ENCODE measurements at regions not wholly inside any gene's neighbourhood (a gene's known extent, or its start where the extent isn't known, plus 50 kb on each side); places are given as distances from the start of the nearest gene placed in this dataset.

GRCh38 chr1:229012823-229013222 is 258.1 kb upstream of the RAB4A start:
- in situ Hi-C loops (cut with HindIII; ENCODE audit: low pct_unique_long_range_greater_than_20kb, low sequenced_read_pairs) (no loop called here), intact Hi-C loops (cut with micrococcal nuclease; ENCODE audit: unreplicated experiment) (no loop called here)
- Histone ChIP-seq H3K9me3 (ENCODE audit: control insufficient read depth, insufficient read depth, low read depth, low read length) (no peaks in the 10 kb centered on the region), H3K27me3 (ENCODE audit: control insufficient read depth, insufficient read depth, low read length) (no peaks in the 10 kb centered on the region), H3K36me3 (ENCODE audit: control insufficient read depth, insufficient read depth, low read length) (no peaks in the 10 kb centered on the region), H3K27ac (ENCODE audit: low read length) (no peak overlapping the region), H3K4me1 (ENCODE audit: control insufficient read depth, insufficient read depth, low read length) (no peaks in the 10 kb centered on the region), H3K4me3 (ENCODE audit: low read depth in 2 of 2, low read length in 2 of 2) (no peak overlapping the region)
- no peak for DNase-seq (ENCODE audit: low read depth, low spot score)
- POLR2A ChIA-PET = no interaction called here
- no peak for ATAC-seq
- no TSS peak for BruUV-seq (replicated peaks)
- TF ChIP-seq POLR2AphosphoS5 (IDR thresholded peaks at IDR 0.05; ENCODE audit: low read depth, low read length) = no peak
- no peak for TF ChIP-seq CTCF (IDR thresholded peaks at IDR 0.05)
- TF ChIP-seq TCF7L2 (IDR thresholded peaks at IDR 0.05; ENCODE audit: low read depth, low read length) = no peak
- no peak for TF ChIP-seq SIN3A (IDR thresholded peaks at IDR 0.05; ENCODE audit: borderline replicate concordance, insufficient read depth, low read depth, low read length)
- TF ChIP-seq, protein P1, sequence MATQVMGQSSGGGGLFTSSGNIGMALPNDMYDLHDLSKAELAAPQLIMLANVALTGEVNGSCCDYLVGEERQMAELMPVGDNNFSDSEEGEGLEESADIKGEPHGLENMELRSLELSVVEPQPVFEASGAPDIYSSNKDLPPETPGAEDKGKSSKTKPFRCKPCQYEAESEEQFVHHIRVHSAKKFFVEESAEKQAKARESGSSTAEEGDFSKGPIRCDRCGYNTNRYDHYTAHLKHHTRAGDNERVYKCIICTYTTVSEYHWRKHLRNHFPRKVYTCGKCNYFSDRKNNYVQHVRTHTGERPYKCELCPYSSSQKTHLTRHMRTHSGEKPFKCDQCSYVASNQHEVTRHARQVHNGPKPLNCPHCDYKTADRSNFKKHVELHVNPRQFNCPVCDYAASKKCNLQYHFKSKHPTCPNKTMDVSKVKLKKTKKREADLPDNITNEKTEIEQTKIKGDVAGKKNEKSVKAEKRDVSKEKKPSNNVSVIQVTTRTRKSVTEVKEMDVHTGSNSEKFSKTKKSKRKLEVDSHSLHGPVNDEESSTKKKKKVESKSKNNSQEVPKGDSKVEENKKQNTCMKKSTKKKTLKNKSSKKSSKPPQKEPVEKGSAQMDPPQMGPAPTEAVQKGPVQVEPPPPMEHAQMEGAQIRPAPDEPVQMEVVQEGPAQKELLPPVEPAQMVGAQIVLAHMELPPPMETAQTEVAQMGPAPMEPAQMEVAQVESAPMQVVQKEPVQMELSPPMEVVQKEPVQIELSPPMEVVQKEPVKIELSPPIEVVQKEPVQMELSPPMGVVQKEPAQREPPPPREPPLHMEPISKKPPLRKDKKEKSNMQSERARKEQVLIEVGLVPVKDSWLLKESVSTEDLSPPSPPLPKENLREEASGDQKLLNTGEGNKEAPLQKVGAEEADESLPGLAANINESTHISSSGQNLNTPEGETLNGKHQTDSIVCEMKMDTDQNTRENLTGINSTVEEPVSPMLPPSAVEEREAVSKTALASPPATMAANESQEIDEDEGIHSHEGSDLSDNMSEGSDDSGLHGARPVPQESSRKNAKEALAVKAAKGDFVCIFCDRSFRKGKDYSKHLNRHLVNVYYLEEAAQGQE (IDR thresholded peaks at IDR 0.05; ENCODE audit: insufficient read depth in 1 of 2, low read depth in 2 of 2, low read length in 1 of 2) = no peak
- CTCF ChIA-PET = no interaction called here

GRCh38 chr1:229013981-229014380 is 256.9 kb upstream of the RAB4A start:
- TF ChIP-seq, protein P1 (IDR thresholded peaks at IDR 0.05; ENCODE audit: insufficient read depth in 1 of 2, low read depth in 2 of 2, low read length in 1 of 2) = no peak
- TF ChIP-seq TCF7L2 (IDR thresholded peaks at IDR 0.05; ENCODE audit: low read depth, low read length) = no peak
- TF ChIP-seq SIN3A (IDR thresholded peaks at IDR 0.05; ENCODE audit: borderline replicate concordance, insufficient read depth, low read depth, low read length) = no peak
- no peak for TF ChIP-seq POLR2AphosphoS5 (IDR thresholded peaks at IDR 0.05; ENCODE audit: low read depth, low read length)
- TF ChIP-seq CTCF (IDR thresholded peaks at IDR 0.05) = no peak
- no peak overlapping the region for H3K4me3 ChIP-seq (ENCODE audit: low read depth in 2 of 2, low read length in 2 of 2)
- BruUV-seq (replicated peaks) = no TSS peak
- H3K36me3 ChIP-seq (ENCODE audit: control insufficient read depth, insufficient read depth, low read length) = no peaks in the 10 kb centered on the region
- ChIA-PET CTCF (no interaction called here), POLR2A (no interaction called here)
- no peak for DNase-seq (ENCODE audit: low read depth, low spot score)
- intact Hi-C loops (cut with micrococcal nuclease; ENCODE audit: unreplicated experiment) (no loop called here), in situ Hi-C loops (cut with HindIII; ENCODE audit: low pct_unique_long_range_greater_than_20kb, low sequenced_read_pairs) (no loop called here)
- ATAC-seq = no peak
- no peak overlapping the region for H3K27ac ChIP-seq (ENCODE audit: low read length)
- H3K9me3 ChIP-seq (ENCODE audit: control insufficient read depth, insufficient read depth, low read depth, low read length) = no peaks in the 10 kb centered on the region
- H3K27me3 ChIP-seq (ENCODE audit: control insufficient read depth, insufficient read depth, low read length) = no peaks in the 10 kb centered on the region
- no peaks in the 10 kb centered on the region for H3K4me1 ChIP-seq (ENCODE audit: control insufficient read depth, insufficient read depth, low read length)

Data from Panc1 (cell line).